ENCODE measurements at regions not wholly inside any gene's neighbourhood (a gene's known extent, or its start where the extent isn't known, plus 50 kb on each side); places are given as distances from the start of the nearest gene placed in this dataset.

GRCh38 chr18:10247742-10248082 is 206.7 kb upstream of the APCDD1 start:
- no peak for TF ChIP-seq CTCF (IDR thresholded peaks at IDR 0.05)
- no peak for TF ChIP-seq POLR2AphosphoS5 (IDR thresholded peaks at IDR 0.05; ENCODE audit: low read depth, low read length)

Measured in Panc1 (cell line).